HG02938 (cell line): ENCODE measurements at regions not wholly inside any gene's neighbourhood (a gene's known extent, or its start where the extent isn't known, plus 50 kb on each side); places are given as distances from the start of the nearest gene placed in this dataset.

Experiments
- ATAC-seq: cut with Tn5 transposase; IDR thresholded peaks from one replicate; pipeline ENCODE4 v1.9.1; 2021; ENCODE audit warnings: mild to moderate bottlenecking, moderate library complexity; ENCODE audit not compliant: unreplicated experiment

- ATAC-seq, result no peak
Measured at GRCh38 chr15:31486506-31486905, 159.9 kb downstream of the KLF13 start.

- no peak for ATAC-seq
Measured at GRCh38 chr15:31486906-31487695, 160.5 kb downstream of the KLF13 start.

GRCh38 chr15:31487811-31488436 lies 161.3 kb downstream of the KLF13 start:
- ATAC-seq, result peak; percentile 39

GRCh38 chr15:31488437-31489204 lies 162.0 kb downstream of the KLF13 start:
- ATAC-seq, result peak; percentile 51

- no peak for ATAC-seq
Measured at GRCh38 chr15:31489281-31489680, 162.6 kb downstream of the KLF13 start.

- no peak for ATAC-seq
Measured at GRCh38 chr15:31489801-31490646, 163.4 kb downstream of the KLF13 start.

GRCh38 chr15:31494786-31495185 lies 168.2 kb downstream of the KLF13 start:
- ATAC-seq, result no peak

- no peak for ATAC-seq
Measured at GRCh38 chr15:31495281-31495680, 168.6 kb downstream of the KLF13 start.

GRCh38 chr15:31497838-31498237 lies 171.2 kb downstream of the KLF13 start:
- ATAC-seq, result no peak

- ATAC-seq, result no peak
Measured at GRCh38 chr15:31498329-31498728, 171.7 kb downstream of the KLF13 start.

- no peak for ATAC-seq
Measured at GRCh38 chr15:31498756-31499155, 172.1 kb downstream of the KLF13 start.

GRCh38 chr15:31499236-31499952 lies 172.8 kb downstream of the KLF13 start:
- no peak for ATAC-seq

GRCh38 chr15:31499953-31500765 lies 173.5 kb downstream of the KLF13 start:
- no peak for ATAC-seq

- ATAC-seq, result no peak
Measured at GRCh38 chr15:31500766-31501449, 174.3 kb downstream of the KLF13 start.

- ATAC-seq, result no peak
Measured at GRCh38 chr15:31501536-31502157, 175.0 kb downstream of the KLF13 start.

- no peak for ATAC-seq
Measured at GRCh38 chr15:31502541-31503229, 176.1 kb downstream of the KLF13 start.

- no peak for ATAC-seq
Measured at GRCh38 chr15:31503256-31503655, 176.6 kb downstream of the KLF13 start.
